IMR-90 (cell line): ENCODE measurements at regions not wholly inside any gene's neighbourhood (a gene's known extent, or its start where the extent isn't known, plus 50 kb on each side); places are given as distances from the start of the nearest gene placed in this dataset.

ENCODE experiments used
- ATAC-seq: fragments of 200-7000 bp; cut with Tn5 transposase; 2 replicates; pipeline ENCODE4 v1.9.1; 2020; ENCODE audit warnings: low read depth, mild to moderate bottlenecking, moderate library complexity
- BruUV-seq: library from RNA; stranded (reverse); fragments of 400-500 nt; replicated peaks from 2 replicates; lab custom pipeline; 2021; lab: Mats Ljungman, UMichigan
- CTCF ChIA-PET: fragments of 300-600 bp; formaldehyde crosslinking; extraction: SDS; loops from one replicate; lab custom pipeline; 2021; ENCODE audit warnings: antibody characterized with exemption; lab: Yijun Ruan, JAX
- POLR2A ChIA-PET: fragments of 300-600 bp; sonication (Branson Sonifier 250); formaldehyde crosslinking; loops from one replicate; lab custom pipeline; 2022; ENCODE audit warnings: antibody characterized with exemption; ENCODE audit not compliant: unreplicated experiment; lab: Charles Lee
- DNase-seq: peaks from one replicate; pipeline ENCODE4 v3.0.0; 2013
- H2AFZ ChIP-seq: replicated peaks from 2 replicates; pipeline ENCODE3; 2013; ENCODE audit warnings: low read length, mild to moderate bottlenecking; ENCODE audit not compliant: poor library complexity
- H2AK5ac ChIP-seq: 2 replicates; pipeline ENCODE4 v1.6.1; 2013; ENCODE audit warnings: low read depth, low read length, inconsistent platforms
- H2AK9ac ChIP-seq: replicated peaks from 2 replicates; pipeline ENCODE3; 2013; ENCODE audit warnings: mild to moderate bottlenecking, low read depth, low read length, moderate library complexity; ENCODE audit not compliant: poor library complexity
- H2BK120ac ChIP-seq: 2 replicates; pipeline ENCODE4 v1.6.1; 2013; ENCODE audit warnings: low read depth, low read length, inconsistent platforms
- H2BK15ac ChIP-seq: 3 replicates; pipeline ENCODE4 v1.6.1; 2013; ENCODE audit warnings: low read depth, low read length, inconsistent platforms
- H2BK20ac ChIP-seq: 2 replicates; pipeline ENCODE4 v1.6.1; 2013; ENCODE audit warnings: low read depth, mild to moderate bottlenecking, inconsistent platforms, low read length, moderate library complexity
- H2BK5ac ChIP-seq: 2 replicates; pipeline ENCODE4 v1.6.1; 2013; ENCODE audit warnings: mild to moderate bottlenecking, low read depth, low read length, inconsistent platforms; ENCODE audit not compliant: poor library complexity, severe bottlenecking
- H3K14ac ChIP-seq: replicated peaks from 2 replicates; pipeline ENCODE4 v1.6.1; 2013; ENCODE audit warnings: low read depth, low read length, inconsistent platforms
- H3K18ac ChIP-seq: 2 replicates; pipeline ENCODE4 v1.6.1; 2013; ENCODE audit warnings: low read depth, low read length, control low read depth
- H3K23ac ChIP-seq: 2 replicates; pipeline ENCODE4 v1.6.1; 2013; ENCODE audit warnings: low read depth, low read length, inconsistent platforms
- H3K27ac ChIP-seq: 2 replicates; pipeline ENCODE4 v1.5.1; 2013; ENCODE audit warnings: mild to moderate bottlenecking, control low read depth, low read length; ENCODE audit not compliant: insufficient read depth
- H3K27me3 ChIP-seq: 2 replicates; pipeline ENCODE4 v1.6.1; 2013; ENCODE audit warnings: low read length; ENCODE audit not compliant: control insufficient read depth, insufficient read depth
- H3K36me3 ChIP-seq: 2 replicates; pipeline ENCODE4 v1.6.1; 2013; ENCODE audit warnings: low read length, mixed read lengths; ENCODE audit not compliant: control insufficient read depth, insufficient read depth
- H3K4ac ChIP-seq: 2 replicates; pipeline ENCODE4 v1.6.1; 2013; ENCODE audit warnings: low read depth, low read length, inconsistent platforms
- H3K4me1 ChIP-seq: 2 replicates; pipeline ENCODE4 v1.6.1; 2013; ENCODE audit warnings: low read length, mixed read lengths; ENCODE audit not compliant: control insufficient read depth, insufficient read depth
- H3K4me2 ChIP-seq: 2 replicates; pipeline ENCODE4 v1.6.1; 2013; ENCODE audit warnings: low read depth, mild to moderate bottlenecking, control low read depth, low read length, moderate library complexity
- H3K4me3 ChIP-seq: 2 replicates; pipeline ENCODE4 v1.5.1; 2013; ENCODE audit warnings: low read depth, mild to moderate bottlenecking, control low read depth, low read length, moderate library complexity; ENCODE audit not compliant: insufficient read depth
- H3K56ac ChIP-seq: 2 replicates; pipeline ENCODE4 v1.6.1; 2013; ENCODE audit warnings: low read length, inconsistent platforms; ENCODE audit not compliant: insufficient read depth; ENCODE audit errors: extremely low read depth
- H3K79me1 ChIP-seq, 2 experiments: 2 replicates each; pipeline ENCODE4 v1.6.1; 2013; ENCODE audit warnings: low read length in 2 of 2, inconsistent platforms in 1 of 2, low read depth in 1 of 2
- H3K9ac ChIP-seq: 2 replicates; pipeline ENCODE4 v1.6.1; 2013; ENCODE audit warnings: low read depth, low read length, control low read depth
- H3K9me1 ChIP-seq: 2 replicates; pipeline ENCODE4 v1.6.1; 2013; ENCODE audit warnings: low read length, inconsistent platforms; ENCODE audit not compliant: insufficient read depth
- H3K9me3 ChIP-seq: 2 replicates; pipeline ENCODE4 v1.6.1; 2013; ENCODE audit warnings: low read length; ENCODE audit not compliant: control insufficient read depth, insufficient read depth
- H4K20me1 ChIP-seq: 2 replicates; pipeline ENCODE4 v1.6.1; 2013; ENCODE audit warnings: low read length, inconsistent platforms; ENCODE audit not compliant: insufficient read depth
- H4K5ac ChIP-seq: 2 replicates; pipeline ENCODE4 v1.6.1; 2013; ENCODE audit warnings: mild to moderate bottlenecking, low read depth, low read length, control low read depth
- H4K8ac ChIP-seq, 2 experiments: 2 replicates each; pipeline ENCODE4 v1.6.1; 2013; ENCODE audit warnings: low read depth in 2 of 2, low read length in 2 of 2, control low read depth in 1 of 2, inconsistent platforms in 1 of 2
- H4K91ac ChIP-seq: 2 replicates; pipeline ENCODE4 v1.6.1; 2013; ENCODE audit warnings: low read depth, low read length, inconsistent platforms; ENCODE audit not compliant: insufficient read depth
- BHLHE40 ChIP-seq: fragments of 150-350 bp; IDR thresholded peaks from 2 replicates; pipeline ENCODE4 v1.6.1; 2016; ENCODE audit warnings: mild to moderate bottlenecking, low read depth, low read length
- ELK1 ChIP-seq: fragments of 150-350 bp; IDR thresholded peaks from 2 replicates; pipeline ENCODE4 v1.6.1; 2016; ENCODE audit warnings: low read depth, mild to moderate bottlenecking, low read length, moderate library complexity, borderline replicate concordance
- MAZ ChIP-seq: IDR thresholded peaks from 2 replicates; pipeline ENCODE4 v1.6.1; 2012; ENCODE audit warnings: low read depth, mild to moderate bottlenecking, low read length, improper control_type of control experiment, moderate library complexity, borderline replicate concordance
- MXI1 ChIP-seq: IDR thresholded peaks from 2 replicates; pipeline ENCODE4 v1.6.1; 2012; ENCODE audit warnings: low read depth, mild to moderate bottlenecking, low read length, moderate library complexity, borderline replicate concordance
- RCOR1 ChIP-seq: IDR thresholded peaks from 2 replicates; pipeline ENCODE4 v1.6.1; 2012; ENCODE audit warnings: mild to moderate bottlenecking, low read length, improper control_type of control experiment; ENCODE audit not compliant: insufficient replicate concordance
- RFX5 ChIP-seq: IDR thresholded peaks from 2 replicates; pipeline ENCODE4 v1.8.0; 2012; ENCODE audit warnings: low read depth, mild to moderate bottlenecking, low read length, moderate library complexity
- SMC3 ChIP-seq: fragments of 150-350 bp; IDR thresholded peaks from 2 replicates; pipeline ENCODE4 v1.6.1; 2016; ENCODE audit warnings: low read depth, mild to moderate bottlenecking, antibody characterized with exemption, low read length, moderate library complexity
- WGBS, 2 experiments: methylation state at CpG; one replicate each; pipeline versions ENCODE4 v1.1.5 to v1.1.7; 2013; ENCODE audit warnings: missing lambda C conversion rate in 2 of 2; ENCODE audit not compliant: insufficient read length in 1 of 2; ENCODE audit errors: extremely low coverage in 2 of 2; 5-methylcytosine and 5-hydroxymethylcytosine counted together
- dilution Hi-C: fragments of 300-500 bp; cut with HindIII; formaldehyde crosslinking; loops from one replicate; pipeline ENCODE4 v1.14.3; 2018; ENCODE audit warnings: low sequenced_read_pairs; ENCODE audit not compliant: unreplicated experiment
- in situ Hi-C: fragments of 300-500 bp; cut with MboI; formaldehyde crosslinking; loops from 3 replicates; pipeline ENCODE4 v1.14.3; 2019; ENCODE audit warnings: low sequenced_read_pairs, inconsistent platforms, mixed read lengths
- intact Hi-C: fragments of 100-400 bp; cut with micrococcal nuclease; formaldehyde crosslinking; loops from 2 replicates; pipeline ENCODE4 v1.10.0; 2022
- TF ChIP-seq, protein P1 (sequence below): fragments of 150-350 bp; IDR thresholded peaks from 2 replicates; pipeline ENCODE4 v1.6.1; 2017; ENCODE audit warnings: mild to moderate bottlenecking, antibody characterized with exemption, low read length, low read depth

DNA sequence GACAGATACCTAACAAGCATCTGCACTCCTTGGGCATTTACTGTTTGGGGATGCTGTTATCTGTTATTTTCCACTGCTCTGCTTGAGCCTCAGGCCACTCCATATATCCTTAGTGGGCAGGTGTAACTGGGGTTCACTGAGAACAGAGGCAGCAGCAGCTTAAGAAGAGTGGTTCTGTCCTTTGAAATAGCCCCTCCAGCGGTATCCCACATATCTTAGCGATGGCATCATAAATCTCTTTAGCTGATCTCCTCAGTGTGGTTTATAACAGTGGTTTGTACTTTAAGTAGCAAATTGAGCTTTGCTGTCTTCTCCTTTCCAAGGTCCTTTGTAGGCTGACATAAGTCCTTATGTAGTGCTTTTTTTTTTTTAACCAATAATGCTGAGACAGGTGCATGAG lies 79.7 kb upstream of the RPRM start:
- no TSS peak for BruUV-seq
- Histone ChIP-seq H3K23ac (no peak overlapping the region), H2BK15ac (no peak overlapping the region), H2BK20ac (no peak overlapping the region), H3K4me1 (no peaks in the 10 kb centered on the region), H3K4me3 (no peak overlapping the region), H4K91ac (no peak overlapping the region), H3K14ac (no peak overlapping the region), H3K27me3 (no peaks in the 10 kb centered on the region), H2BK120ac (no peak overlapping the region), H3K36me3 (no peaks in the 10 kb centered on the region), H3K9me1 (no peaks in the 10 kb centered on the region), H3K56ac (no peak overlapping the region), H3K27ac (no peak overlapping the region), H3K4ac (no peak overlapping the region), H4K8ac (no peak overlapping the region), H2AK5ac (no peak overlapping the region), H3K9ac (no peak overlapping the region), H3K18ac (no peak overlapping the region), H3K4me2 (no peak overlapping the region), H2AK9ac (no peak overlapping the region), H3K79me1 (no peaks in the 10 kb centered on the region), H2BK5ac (no peak overlapping the region), H4K20me1 (no peaks in the 10 kb centered on the region), H4K5ac (no peak overlapping the region), H2AFZ (no peak overlapping the region), H3K9me3 (peaks cover 4% of the 10 kb centered on the region; the same call in 1 of the 2 replicates)
- DNase-seq (no peak), ATAC-seq (no peak)
- POLR2A ChIA-PET: no interaction called here
- intact Hi-C loops: no loop called here
- CTCF ChIA-PET: no interaction called here
- in situ Hi-C loops: no loop called here
- dilution Hi-C loops: no loop called here
- no CpG with 5 or more reads among the region's 2 CpGs for WGBS, 2 experiments
- TF ChIP-seq RCOR1 (no peak), BHLHE40 (no peak), RFX5 (no peak), ELK1 (no peak), MAZ (no peak), SMC3 (no peak), MXI1 (no peak)
- TF ChIP-seq, protein P1, sequence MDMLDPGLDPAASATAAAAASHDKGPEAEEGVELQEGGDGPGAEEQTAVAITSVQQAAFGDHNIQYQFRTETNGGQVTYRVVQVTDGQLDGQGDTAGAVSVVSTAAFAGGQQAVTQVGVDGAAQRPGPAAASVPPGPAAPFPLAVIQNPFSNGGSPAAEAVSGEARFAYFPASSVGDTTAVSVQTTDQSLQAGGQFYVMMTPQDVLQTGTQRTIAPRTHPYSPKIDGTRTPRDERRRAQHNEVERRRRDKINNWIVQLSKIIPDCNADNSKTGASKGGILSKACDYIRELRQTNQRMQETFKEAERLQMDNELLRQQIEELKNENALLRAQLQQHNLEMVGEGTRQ: no peak
